ENCODE measurements at regions not wholly inside any gene's neighbourhood (a gene's known extent, or its start where the extent isn't known, plus 50 kb on each side); places are given as distances from the start of the nearest gene placed in this dataset.
A peak's percentile ranks its signal among the peaks of the same experiment; 100 is the strongest.

DNA sequence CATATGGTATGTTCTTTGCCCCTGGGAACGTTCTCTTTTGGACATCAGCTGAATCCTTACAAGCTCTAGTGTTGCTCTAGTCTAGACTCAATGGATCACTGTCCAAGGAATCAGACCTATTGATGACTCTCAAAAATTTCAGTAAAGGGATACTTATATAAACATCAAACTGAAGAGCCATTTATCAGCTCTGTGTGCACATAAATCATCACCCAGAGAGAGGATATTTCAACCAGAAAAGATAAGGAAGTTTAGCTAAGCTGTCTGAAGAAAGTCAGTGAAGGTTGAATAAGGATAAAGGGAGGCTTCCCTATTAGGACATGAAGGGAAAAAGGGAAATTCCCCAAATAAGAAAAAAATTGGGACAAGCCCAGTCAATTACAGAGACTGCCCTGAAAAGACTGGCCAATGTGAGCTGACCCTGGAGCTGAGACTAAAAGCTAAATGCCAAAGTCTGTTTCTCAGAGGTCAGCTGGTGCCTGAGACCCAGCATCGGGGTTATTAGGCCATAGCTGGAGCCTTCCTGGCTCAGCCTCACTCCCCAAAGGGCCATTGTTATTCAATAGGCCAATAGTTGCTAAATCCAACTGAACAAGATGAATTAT, 424.1 kb upstream of the THBS1 start:
- H3K4me3 ChIP-seq (ENCODE audit: low read depth, low read length): no peak overlapping the region
- TF ChIP-seq, protein P1, sequence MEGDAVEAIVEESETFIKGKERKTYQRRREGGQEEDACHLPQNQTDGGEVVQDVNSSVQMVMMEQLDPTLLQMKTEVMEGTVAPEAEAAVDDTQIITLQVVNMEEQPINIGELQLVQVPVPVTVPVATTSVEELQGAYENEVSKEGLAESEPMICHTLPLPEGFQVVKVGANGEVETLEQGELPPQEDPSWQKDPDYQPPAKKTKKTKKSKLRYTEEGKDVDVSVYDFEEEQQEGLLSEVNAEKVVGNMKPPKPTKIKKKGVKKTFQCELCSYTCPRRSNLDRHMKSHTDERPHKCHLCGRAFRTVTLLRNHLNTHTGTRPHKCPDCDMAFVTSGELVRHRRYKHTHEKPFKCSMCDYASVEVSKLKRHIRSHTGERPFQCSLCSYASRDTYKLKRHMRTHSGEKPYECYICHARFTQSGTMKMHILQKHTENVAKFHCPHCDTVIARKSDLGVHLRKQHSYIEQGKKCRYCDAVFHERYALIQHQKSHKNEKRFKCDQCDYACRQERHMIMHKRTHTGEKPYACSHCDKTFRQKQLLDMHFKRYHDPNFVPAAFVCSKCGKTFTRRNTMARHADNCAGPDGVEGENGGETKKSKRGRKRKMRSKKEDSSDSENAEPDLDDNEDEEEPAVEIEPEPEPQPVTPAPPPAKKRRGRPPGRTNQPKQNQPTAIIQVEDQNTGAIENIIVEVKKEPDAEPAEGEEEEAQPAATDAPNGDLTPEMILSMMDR (IDR thresholded peaks at IDR 0.05; ENCODE audit: low read depth, low read length): no peak

GRCh38 chr15:39157882-39158281, 423.0 kb upstream of the THBS1 start:
- in situ Hi-C loops (cut with HindIII; ENCODE audit: low sequenced_read_pairs): no loop called here
- TF ChIP-seq, protein P1 (IDR thresholded peaks at IDR 0.05; ENCODE audit: low read depth, low read length): no peak
- no peak overlapping the region for H3K4me3 ChIP-seq (ENCODE audit: low read depth, low read length)
- DNase-seq (ENCODE audit: low read depth, low spot score): no peak

More for the DNA sequence above, 424.1 kb upstream of the THBS1 start:
- no peak for DNase-seq (ENCODE audit: low read depth, low spot score)
- in situ Hi-C loops (cut with HindIII; ENCODE audit: low sequenced_read_pairs): no loop called here

GRCh38 chr15:39159833-39160232, 421.0 kb upstream of the THBS1 start:
- no peak for DNase-seq (ENCODE audit: low read depth, low spot score)
- H3K4me3 ChIP-seq (ENCODE audit: low read depth, low read length): no peak overlapping the region
- in situ Hi-C loops (cut with HindIII; ENCODE audit: low sequenced_read_pairs): no loop called here
- TF ChIP-seq, protein P1 (IDR thresholded peaks at IDR 0.05; ENCODE audit: low read depth, low read length): no peak

DNA sequence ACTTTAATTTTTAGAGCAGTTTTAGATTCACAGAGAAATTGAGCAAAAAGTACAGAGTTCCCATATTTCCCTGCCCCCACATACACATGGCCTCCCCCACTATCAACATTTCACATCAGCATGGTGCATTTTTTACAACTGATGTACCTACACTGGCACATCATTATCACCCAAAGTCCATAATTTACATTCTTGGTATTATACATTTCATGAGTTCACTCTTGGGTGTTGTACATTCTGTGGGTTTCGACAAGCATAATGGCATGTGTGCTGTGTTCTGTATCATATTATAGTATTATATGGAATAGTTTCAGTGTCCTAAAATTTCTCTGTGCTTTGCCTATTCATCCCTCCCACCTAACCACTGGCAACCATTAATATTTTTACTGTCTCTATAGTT, 419.8 kb upstream of the THBS1 start:
- no peak overlapping the region for H3K4me3 ChIP-seq (ENCODE audit: low read depth, low read length)
- TF ChIP-seq, protein P1 (IDR thresholded peaks at IDR 0.05; ENCODE audit: low read depth, low read length): no peak
- no peak for DNase-seq (ENCODE audit: low read depth, low spot score)
- in situ Hi-C loops (cut with HindIII; ENCODE audit: low sequenced_read_pairs): no loop called here

DNA sequence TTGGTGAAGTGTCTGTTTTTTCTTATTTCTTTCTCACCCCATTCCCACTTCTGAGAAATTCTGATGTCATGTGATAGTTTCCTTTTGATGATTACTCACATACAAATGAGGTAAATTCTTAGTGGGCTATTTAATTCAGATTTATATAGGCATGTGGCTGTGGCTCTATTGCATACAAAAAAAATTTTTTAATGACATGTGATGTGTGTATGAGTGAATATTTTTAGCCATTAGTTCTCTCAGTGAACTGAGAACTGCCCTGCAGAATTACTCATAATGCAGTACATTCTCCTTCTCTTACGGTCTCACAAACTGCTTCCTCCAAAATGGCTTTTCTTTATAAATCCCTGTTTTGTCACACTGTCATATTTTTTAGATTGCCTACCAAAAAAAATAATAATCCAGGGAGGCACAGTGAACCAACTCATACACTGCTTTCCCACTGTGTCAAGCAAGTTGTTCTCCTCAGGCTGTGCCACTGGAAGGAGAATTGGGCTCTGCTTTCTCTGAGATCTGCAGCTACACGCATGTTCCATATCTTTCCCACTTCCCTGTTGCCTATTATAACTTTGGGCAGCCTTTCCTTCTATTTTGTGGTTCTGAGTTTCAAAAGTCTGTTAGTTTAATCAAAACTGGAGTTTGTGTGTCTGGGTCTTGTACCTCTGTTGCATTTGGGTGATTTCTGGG, 415.7 kb upstream of the THBS1 start:
- no peak overlapping the region for H3K4me3 ChIP-seq (ENCODE audit: low read depth, low read length)
- TF ChIP-seq, protein P1 (IDR thresholded peaks at IDR 0.05; ENCODE audit: low read depth, low read length): no peak
- peak; percentile 37 for DNase-seq (ENCODE audit: low read depth, low spot score)
- in situ Hi-C loops (cut with HindIII; ENCODE audit: low sequenced_read_pairs): no loop called here

GRCh38 chr15:39167164-39168058, 413.5 kb upstream of the THBS1 start:
- H3K4me3 ChIP-seq (ENCODE audit: low read depth, low read length): no peak overlapping the region
- TF ChIP-seq, protein P1 (IDR thresholded peaks at IDR 0.05; ENCODE audit: low read depth, low read length): no peak
- no peak for DNase-seq (ENCODE audit: low read depth, low spot score)
- in situ Hi-C loops (cut with HindIII; ENCODE audit: low sequenced_read_pairs): no loop called here

All from astrocyte of the spinal cord (primary cell).